ENCODE measurements at regions not wholly inside any gene's neighbourhood (a gene's known extent, or its start where the extent isn't known, plus 50 kb on each side); places are given as distances from the start of the nearest gene placed in this dataset.

DNA sequence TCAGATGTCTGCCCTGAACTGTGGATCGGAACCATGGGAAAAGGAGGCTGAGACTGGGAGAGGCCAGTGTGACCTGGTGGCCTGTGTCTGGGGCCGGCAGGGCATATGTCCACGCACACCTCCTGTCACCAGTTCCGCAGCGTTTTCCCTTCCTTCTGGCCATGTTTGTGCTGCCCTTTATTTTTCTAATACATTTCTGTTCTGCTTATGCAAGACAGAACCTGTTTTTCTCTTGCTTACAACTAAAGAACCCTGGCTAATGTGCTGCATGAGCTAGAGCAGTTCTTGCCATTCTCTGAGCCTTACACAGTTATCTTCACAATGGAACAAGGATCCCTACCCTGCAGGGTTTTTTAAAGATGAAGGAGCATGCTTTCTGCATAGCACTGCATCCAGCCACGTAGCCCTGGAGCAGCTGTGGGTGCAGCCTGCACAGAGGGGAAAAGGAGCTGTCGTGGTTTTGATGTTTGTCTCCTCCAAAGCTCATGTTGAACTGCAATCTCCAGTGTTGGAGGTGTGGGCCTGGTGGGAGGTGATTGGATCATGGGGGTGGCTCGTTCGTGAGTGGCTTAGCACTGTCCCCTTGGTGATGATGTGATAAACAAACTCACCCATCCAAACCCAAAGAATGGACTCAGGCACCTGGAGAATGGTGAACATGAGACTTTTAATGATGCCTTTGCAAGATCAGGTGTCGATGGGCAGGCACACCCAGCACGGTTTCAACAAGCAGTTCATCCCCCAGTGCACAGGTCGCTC lies 84.8 kb upstream of the SHANK2 start:
- H3K9ac ChIP-seq (ENCODE audit: low read length) = no peak overlapping the region
- TF ChIP-seq, protein P1, sequence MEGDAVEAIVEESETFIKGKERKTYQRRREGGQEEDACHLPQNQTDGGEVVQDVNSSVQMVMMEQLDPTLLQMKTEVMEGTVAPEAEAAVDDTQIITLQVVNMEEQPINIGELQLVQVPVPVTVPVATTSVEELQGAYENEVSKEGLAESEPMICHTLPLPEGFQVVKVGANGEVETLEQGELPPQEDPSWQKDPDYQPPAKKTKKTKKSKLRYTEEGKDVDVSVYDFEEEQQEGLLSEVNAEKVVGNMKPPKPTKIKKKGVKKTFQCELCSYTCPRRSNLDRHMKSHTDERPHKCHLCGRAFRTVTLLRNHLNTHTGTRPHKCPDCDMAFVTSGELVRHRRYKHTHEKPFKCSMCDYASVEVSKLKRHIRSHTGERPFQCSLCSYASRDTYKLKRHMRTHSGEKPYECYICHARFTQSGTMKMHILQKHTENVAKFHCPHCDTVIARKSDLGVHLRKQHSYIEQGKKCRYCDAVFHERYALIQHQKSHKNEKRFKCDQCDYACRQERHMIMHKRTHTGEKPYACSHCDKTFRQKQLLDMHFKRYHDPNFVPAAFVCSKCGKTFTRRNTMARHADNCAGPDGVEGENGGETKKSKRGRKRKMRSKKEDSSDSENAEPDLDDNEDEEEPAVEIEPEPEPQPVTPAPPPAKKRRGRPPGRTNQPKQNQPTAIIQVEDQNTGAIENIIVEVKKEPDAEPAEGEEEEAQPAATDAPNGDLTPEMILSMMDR (IDR thresholded peaks at IDR 0.05) = no peak
- no peak for TF ChIP-seq EZH2 (IDR thresholded peaks at IDR 0.05; ENCODE audit: borderline replicate concordance, insufficient read depth, low read depth, low read length, poor library complexity, severe bottlenecking)
- no peaks in the 10 kb centered on the region for H3K79me2 ChIP-seq (ENCODE audit: control insufficient read depth, insufficient read depth, low read length)
- peaks cover 13% of the 10 kb centered on the region for H3K27me3 Mint-ChIP-seq
- WGBS (ENCODE audit: insufficient coverage) = 88% methylated on average over 8 of the region's 12 CpGs
- intact Hi-C loops (cut with micrococcal nuclease) = no loop called here
- H3K4me1 Mint-ChIP-seq = no peaks in the 10 kb centered on the region
- H4K20me1 ChIP-seq (ENCODE audit: control insufficient read depth, insufficient read depth, low read length, poor library complexity, severe bottlenecking) = no peaks in the 10 kb centered on the region
- no peak overlapping the region for H3K4me2 ChIP-seq (replicated peaks; ENCODE audit: low read depth, low read length, poor library complexity, severe bottlenecking)
- H3K27ac Mint-ChIP-seq = no peak overlapping the region
- H3K9me3 ChIP-seq (ENCODE audit: control extremely low read depth in 1 of 3, control insufficient read depth in 2 of 3, insufficient read depth in 1 of 3, low read length in 2 of 3) = peaks cover 0 to 33% (median 19%) of the 10 kb centered on the region in 3 donors
- POLR2A ChIA-PET = no interaction called here
- H3K27me3 ChIP-seq (replicated peaks in 1 of 4; ENCODE audit: control extremely low read depth in 1 of 4, control insufficient read depth in 3 of 4, insufficient read depth in 4 of 4, low read length in 3 of 4) = peaks cover 0 to 4% (median 0%) of the 10 kb centered on the region in 4 experiments
- no peaks in the 10 kb centered on the region for H3K36me3 ChIP-seq (replicated peaks in 1 of 2; ENCODE audit: control extremely low read depth in 1 of 2, control insufficient read depth in 1 of 2, extremely low read depth in 1 of 2, insufficient read depth in 2 of 2, low read length in 1 of 2)
- no peak overlapping the region for H2AFZ ChIP-seq (ENCODE audit: insufficient read depth, low read depth, low read length, poor library complexity, severe bottlenecking)
- no peak overlapping the region for H3K27ac ChIP-seq (ENCODE audit: low read length in 2 of 2)
- ATAC-seq (ENCODE audit: low read depth) (no peak), DNase-seq (no peak)
- H3K9me3 Mint-ChIP-seq (ENCODE audit: insufficient read depth) = peaks cover 5% of the 10 kb centered on the region
- CTCF ChIA-PET = no interaction called here
- H3K4me3 ChIP-seq (ENCODE audit: control extremely low read depth in 1 of 5, extremely low read depth in 1 of 5, insufficient read depth in 1 of 5, low read depth in 2 of 5, low read length in 4 of 5) = no peak overlapping the region
- H3K4me3 Mint-ChIP-seq = no peak overlapping the region
- H3K4me1 ChIP-seq (ENCODE audit: control insufficient read depth in 2 of 2, insufficient read depth in 2 of 2, low read length in 2 of 2) = no peaks in the 10 kb centered on the region

DNA sequence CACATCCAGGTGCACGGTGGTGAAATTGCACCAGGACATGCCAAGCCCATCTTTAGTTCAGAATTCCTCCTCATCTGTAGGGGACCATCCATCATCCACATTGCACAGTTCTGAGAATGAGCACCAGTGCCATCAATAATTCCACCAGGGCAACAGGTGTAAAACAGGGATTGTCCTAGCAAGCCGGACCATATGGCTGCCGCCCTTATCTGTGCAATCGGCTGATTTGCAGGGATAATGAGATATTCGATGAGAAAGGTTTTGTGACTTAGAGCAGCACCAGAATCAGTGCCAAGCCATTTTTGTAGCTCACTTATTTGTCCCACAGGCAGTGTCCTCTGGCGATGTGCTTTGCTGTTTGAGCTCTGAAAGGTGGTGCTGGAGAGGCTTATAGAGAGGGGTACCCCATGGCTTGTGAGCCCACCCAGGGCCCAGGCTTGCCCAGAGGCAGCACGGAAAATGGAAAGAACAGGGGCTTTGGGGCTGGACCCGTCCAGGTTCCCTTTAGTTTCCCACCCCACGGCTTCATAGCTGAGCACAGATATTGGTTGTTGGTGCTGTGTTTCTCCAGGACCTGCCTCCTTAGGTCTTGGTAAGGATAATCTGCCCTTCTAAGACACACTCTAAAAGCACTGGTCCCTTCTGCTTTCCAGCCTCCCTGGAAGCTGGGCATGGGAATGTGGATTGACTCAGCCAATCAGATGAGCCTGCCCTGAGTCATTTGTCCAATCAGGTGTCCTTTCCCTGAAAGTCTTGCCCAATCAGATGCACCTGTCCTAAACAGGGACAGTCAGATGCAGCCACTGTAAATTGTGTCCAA lies 84.0 kb upstream of the SHANK2 start:
- WGBS (ENCODE audit: insufficient coverage) = 95% methylated on average over 6 of the region's 9 CpGs

More for the DNA sequence above, 84.0 kb upstream of the SHANK2 start:
- Histone ChIP-seq H3K27me3 (replicated peaks in 1 of 4; ENCODE audit: control extremely low read depth in 1 of 4, control insufficient read depth in 3 of 4, insufficient read depth in 4 of 4, low read length in 3 of 4) (peaks cover 0 to 10% (median 0%) of the 10 kb centered on the region in 4 experiments), H3K27ac (ENCODE audit: low read length in 2 of 2) (no peak overlapping the region), H3K4me3 (ENCODE audit: control extremely low read depth in 1 of 5, extremely low read depth in 1 of 5, insufficient read depth in 1 of 5, low read depth in 2 of 5, low read length in 4 of 5) (no peak overlapping the region), H2AFZ (ENCODE audit: insufficient read depth, low read depth, low read length, poor library complexity, severe bottlenecking) (no peak overlapping the region), H3K9me3 (ENCODE audit: control extremely low read depth in 1 of 3, control insufficient read depth in 2 of 3, insufficient read depth in 1 of 3, low read length in 2 of 3) (peaks cover 0 to 40% (median 19%) of the 10 kb centered on the region in 3 donors), H3K4me1 (ENCODE audit: control insufficient read depth in 2 of 2, insufficient read depth in 2 of 2, low read length in 2 of 2) (no peaks in the 10 kb centered on the region), H3K79me2 (ENCODE audit: control insufficient read depth, insufficient read depth, low read length) (no peaks in the 10 kb centered on the region), H3K9ac (ENCODE audit: low read length) (no peak overlapping the region), H3K4me2 (replicated peaks; ENCODE audit: low read depth, low read length, poor library complexity, severe bottlenecking) (no peak overlapping the region), H4K20me1 (ENCODE audit: control insufficient read depth, insufficient read depth, low read length, poor library complexity, severe bottlenecking) (no peaks in the 10 kb centered on the region), H3K36me3 (replicated peaks in 1 of 2; ENCODE audit: control extremely low read depth in 1 of 2, control insufficient read depth in 1 of 2, extremely low read depth in 1 of 2, insufficient read depth in 2 of 2, low read length in 1 of 2) (no peaks in the 10 kb centered on the region)
- no peaks in the 10 kb centered on the region for H3K4me1 Mint-ChIP-seq
- H3K27ac Mint-ChIP-seq = no peak overlapping the region
- H3K27me3 Mint-ChIP-seq = peaks cover 7% of the 10 kb centered on the region
- no peak for DNase-seq
- no peak for TF ChIP-seq EZH2 (IDR thresholded peaks at IDR 0.05; ENCODE audit: borderline replicate concordance, insufficient read depth, low read depth, low read length, poor library complexity, severe bottlenecking)
- TF ChIP-seq, protein P1 (IDR thresholded peaks at IDR 0.05) = no peak
- ChIA-PET POLR2A (no interaction called here), CTCF (no interaction called here)
- no peak overlapping the region for H3K4me3 Mint-ChIP-seq
- no peak for ATAC-seq (ENCODE audit: low read depth)
- H3K9me3 Mint-ChIP-seq (ENCODE audit: insufficient read depth) = peaks cover 5% of the 10 kb centered on the region
- intact Hi-C loops (cut with micrococcal nuclease) = no loop called here

All from B cell (primary cell).